Duodenal mucosa (tissue), 2 donors: ENCODE measurements at regions not wholly inside any gene's neighbourhood (a gene's known extent, or its start where the extent isn't known, plus 50 kb on each side); places are given as distances from the start of the nearest gene placed in this dataset.

Experiments
- H3K27ac ChIP-seq: one replicate; pipeline ENCODE4 v1.7.0; 2013; ENCODE audit warnings: low read depth, low read length
- H3K27me3 ChIP-seq, 2 donors: one replicate each; pipeline ENCODE4 v1.7.0; 2013; ENCODE audit warnings: low read length in 2 of 2, control low read depth in 1 of 2; ENCODE audit not compliant: insufficient read depth in 2 of 2, control insufficient read depth in 1 of 2
- H3K36me3 ChIP-seq, 2 donors: one replicate each; pipeline ENCODE4 v1.7.0; 2013; ENCODE audit warnings: low read length in 2 of 2, control low read depth in 1 of 2; ENCODE audit not compliant: insufficient read depth in 2 of 2, control insufficient read depth in 1 of 2
- H3K4me1 ChIP-seq, 2 donors: one replicate each; pipeline ENCODE4 v1.7.0; 2013; ENCODE audit warnings: low read length in 2 of 2, control low read depth in 1 of 2; ENCODE audit not compliant: insufficient read depth in 2 of 2, control insufficient read depth in 1 of 2
- H3K4me3 ChIP-seq, 2 donors: one replicate each; pipeline ENCODE4 v1.7.0; 2013; ENCODE audit warnings: low read length in 2 of 2, low read depth in 1 of 2
- H3K9ac ChIP-seq, 2 donors: one replicate each; pipeline ENCODE4 v1.7.0; 2013; ENCODE audit warnings: low read length in 2 of 2, low read depth in 1 of 2
- H3K9me3 ChIP-seq, 2 donors: one replicate each; pipeline ENCODE4 v1.7.0; 2013; ENCODE audit warnings: low read length in 2 of 2, control low read depth in 1 of 2; ENCODE audit not compliant: control insufficient read depth in 1 of 2

DNA sequence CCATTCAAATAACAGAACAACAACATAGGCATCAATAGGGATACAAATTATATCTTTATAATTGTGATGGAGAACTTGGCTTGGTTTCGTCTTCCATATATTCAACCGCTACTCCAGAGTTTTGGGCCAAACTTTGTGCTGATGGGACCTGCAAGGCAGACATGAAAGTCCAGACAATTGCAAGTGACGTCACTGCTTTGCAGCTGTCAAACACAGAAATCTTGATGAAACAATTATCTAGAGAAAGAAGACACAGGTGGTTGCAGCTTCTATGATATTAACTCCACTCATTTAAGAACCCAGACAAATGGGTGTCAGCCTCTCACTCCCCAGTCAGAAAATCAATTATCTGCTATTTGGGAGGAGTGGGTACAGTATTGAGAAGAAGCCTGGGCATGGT, 390.6 kb downstream of the NUF2 start:
- no peak overlapping the region for H3K9ac ChIP-seq
- H3K36me3 ChIP-seq = no peaks in the 10 kb centered on the region
- no peak overlapping the region for H3K4me3 ChIP-seq
- no peaks in the 10 kb centered on the region for H3K9me3 ChIP-seq
- no peaks in the 10 kb centered on the region for H3K27me3 ChIP-seq
- H3K27ac ChIP-seq = no peak overlapping the region
- no peaks in the 10 kb centered on the region for H3K4me1 ChIP-seq

- no peak overlapping the region for H3K9ac ChIP-seq
- no peaks in the 10 kb centered on the region for H3K27me3 ChIP-seq
- no peaks in the 10 kb centered on the region for H3K36me3 ChIP-seq
- no peak overlapping the region for H3K27ac ChIP-seq
- H3K4me3 ChIP-seq = no peak overlapping the region
- H3K9me3 ChIP-seq = peaks cover 0 to 4% of the 10 kb centered on the region in 2 donors
- no peaks in the 10 kb centered on the region for H3K4me1 ChIP-seq
Observed at GRCh38 chr1:163720294-163720693, 398.5 kb downstream of the NUF2 start.

GRCh38 chr1:163725551-163725950, 403.8 kb downstream of the NUF2 start:
- Histone ChIP-seq H3K27me3 (no peaks in the 10 kb centered on the region), H3K36me3 (no peaks in the 10 kb centered on the region), H3K9ac (no peak overlapping the region), H3K9me3 (no peaks in the 10 kb centered on the region), H3K27ac (no peak overlapping the region), H3K4me3 (no peak overlapping the region), H3K4me1 (no peaks in the 10 kb centered on the region)

DNA sequence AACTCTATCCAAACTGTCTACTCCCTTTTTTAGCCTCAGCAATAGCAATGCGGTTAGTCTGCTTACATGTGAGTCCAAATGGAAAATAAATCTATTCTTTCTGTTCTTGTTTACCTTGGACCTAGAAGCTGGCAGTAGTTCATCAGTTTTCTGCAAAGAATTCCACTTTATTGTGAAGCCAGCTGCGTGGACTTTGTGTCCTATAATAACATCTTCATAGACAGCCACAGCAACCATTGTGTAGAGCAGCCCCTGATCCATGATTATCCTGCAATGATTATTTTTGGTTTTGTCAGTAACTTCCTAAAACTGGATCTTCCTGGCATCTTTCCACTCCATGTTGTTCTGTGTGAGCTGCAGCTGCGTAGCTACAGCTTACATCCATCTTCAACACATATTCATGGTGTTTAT, 408.7 kb downstream of the NUF2 start:
- Histone ChIP-seq H3K36me3 (no peaks in the 10 kb centered on the region), H3K9me3 (no peaks in the 10 kb centered on the region), H3K9ac (no peak overlapping the region), H3K27ac (no peak overlapping the region), H3K4me1 (no peaks in the 10 kb centered on the region), H3K4me3 (no peak overlapping the region), H3K27me3 (no peaks in the 10 kb centered on the region)

- Histone ChIP-seq H3K9ac (no peak overlapping the region), H3K4me1 (no peaks in the 10 kb centered on the region), H3K9me3 (no peaks in the 10 kb centered on the region), H3K4me3 (no peak overlapping the region), H3K36me3 (no peaks in the 10 kb centered on the region), H3K27ac (no peak overlapping the region), H3K27me3 (no peaks in the 10 kb centered on the region)
Observed at GRCh38 chr1:163737261-163737660, 415.5 kb downstream of the NUF2 start.

GRCh38 chr1:163744301-163744887, 422.6 kb downstream of the NUF2 start:
- Histone ChIP-seq H3K9me3 (no peaks in the 10 kb centered on the region), H3K4me1 (no peaks in the 10 kb centered on the region), H3K4me3 (no peak overlapping the region), H3K36me3 (no peaks in the 10 kb centered on the region), H3K27me3 (no peaks in the 10 kb centered on the region), H3K27ac (no peak overlapping the region), H3K9ac (no peak overlapping the region)

DNA sequence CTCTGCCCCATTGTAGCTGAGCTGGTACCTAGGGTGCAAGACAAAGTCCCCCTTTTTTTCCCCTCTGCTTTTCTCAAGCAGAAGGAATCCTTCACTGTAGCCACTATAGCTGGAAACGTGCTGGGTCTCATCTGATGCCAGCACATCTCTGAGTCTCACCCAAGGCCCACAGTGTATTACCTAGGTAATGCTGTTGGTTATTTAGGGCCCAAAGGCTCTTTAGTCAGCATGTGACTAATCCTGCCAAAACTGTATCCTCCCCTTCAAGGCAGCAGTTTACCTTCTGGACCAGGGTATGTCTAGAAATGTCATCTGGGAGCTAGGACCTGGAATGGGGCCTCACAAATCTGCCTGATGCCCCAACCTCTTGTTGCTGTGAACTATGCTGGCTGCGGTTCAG, 423.4 kb downstream of the NUF2 start:
- no peaks in the 10 kb centered on the region for H3K36me3 ChIP-seq
- H3K27me3 ChIP-seq = no peaks in the 10 kb centered on the region
- no peaks in the 10 kb centered on the region for H3K9me3 ChIP-seq
- H3K27ac ChIP-seq = no peak overlapping the region
- H3K4me1 ChIP-seq = no peaks in the 10 kb centered on the region
- no peak overlapping the region for H3K9ac ChIP-seq
- no peak overlapping the region for H3K4me3 ChIP-seq

DNA sequence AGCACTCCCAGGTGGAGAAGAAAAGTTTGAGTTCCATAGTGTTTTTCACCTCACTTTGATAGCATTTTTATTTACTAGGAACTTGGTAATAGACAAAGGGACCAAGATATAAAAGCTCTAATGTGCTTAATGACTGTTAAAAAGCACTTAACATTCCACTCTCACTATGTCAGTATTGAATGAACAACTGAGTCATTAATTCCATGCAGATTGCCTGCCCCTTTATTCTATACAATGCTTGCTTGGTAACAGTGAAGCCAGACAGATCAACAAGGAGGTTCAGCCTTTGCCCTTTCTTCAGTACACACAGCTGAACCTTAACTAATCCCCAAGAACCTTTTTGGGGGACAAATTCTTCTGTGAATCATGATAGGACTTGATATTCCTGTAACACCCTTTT, 425.5 kb downstream of the NUF2 start:
- no peak overlapping the region for H3K9ac ChIP-seq
- H3K27ac ChIP-seq = no peak overlapping the region
- no peaks in the 10 kb centered on the region for H3K27me3 ChIP-seq
- no peak overlapping the region for H3K4me3 ChIP-seq
- H3K9me3 ChIP-seq = no peaks in the 10 kb centered on the region
- H3K36me3 ChIP-seq = no peaks in the 10 kb centered on the region
- H3K4me1 ChIP-seq = no peaks in the 10 kb centered on the region

- no peak overlapping the region for H3K9ac ChIP-seq
- H3K27me3 ChIP-seq = no peaks in the 10 kb centered on the region
- no peak overlapping the region for H3K27ac ChIP-seq
- no peaks in the 10 kb centered on the region for H3K36me3 ChIP-seq
- no peaks in the 10 kb centered on the region for H3K9me3 ChIP-seq
- no peak overlapping the region for H3K4me3 ChIP-seq
- H3K4me1 ChIP-seq = no peaks in the 10 kb centered on the region
Observed at GRCh38 chr1:163747855-163748254, 426.1 kb downstream of the NUF2 start.

DNA sequence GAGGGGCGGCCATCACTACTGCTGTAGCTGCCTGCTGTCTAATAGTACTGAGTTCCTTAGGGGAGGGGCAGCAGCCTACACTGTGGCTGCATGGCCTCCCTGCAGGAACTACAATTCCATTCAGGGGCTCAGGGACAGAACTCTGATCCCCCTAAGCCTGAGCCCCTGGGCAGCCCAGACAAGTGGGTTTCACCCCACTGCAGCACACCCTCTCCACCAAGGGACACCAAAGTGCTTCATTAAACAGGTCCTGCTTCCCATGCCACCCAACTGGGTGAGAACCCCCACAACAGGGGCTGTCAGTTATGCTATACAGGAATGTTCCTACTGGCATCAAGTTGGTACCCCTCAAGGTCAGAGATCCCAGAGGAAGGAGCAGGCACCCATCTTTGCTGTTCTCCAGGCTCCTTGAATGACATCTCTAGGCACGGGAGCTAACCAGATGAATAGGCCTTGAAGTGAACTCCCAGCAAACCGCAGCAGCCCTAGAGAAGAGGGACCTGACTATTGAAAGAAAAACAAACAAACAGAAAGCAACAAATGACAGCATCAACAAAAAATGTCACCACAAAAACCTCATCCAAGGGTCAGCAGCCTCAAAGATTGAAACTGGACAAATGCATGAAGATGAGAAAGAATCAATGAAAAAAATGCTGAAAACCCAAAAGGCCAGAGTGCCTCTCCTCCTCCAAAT, 437.4 kb downstream of the NUF2 start:
- Histone ChIP-seq H3K9ac (no peak overlapping the region), H3K36me3 (no peaks in the 10 kb centered on the region), H3K4me1 (no peaks in the 10 kb centered on the region), H3K27ac (no peak overlapping the region), H3K4me3 (no peak overlapping the region), H3K9me3 (no peaks in the 10 kb centered on the region), H3K27me3 (no peaks in the 10 kb centered on the region)
